NCI-H146 treated with DMSO at 0.1 percent for 48 hours (cell line): ENCODE measurements at regions not wholly inside any gene's neighbourhood (a gene's known extent, or its start where the extent isn't known, plus 50 kb on each side); places are given as distances from the start of the nearest gene placed in this dataset.
"Not testable (repeated sequence)": the region's sequence is repeated elsewhere in the genome, so short reads cannot be mapped to it uniquely, and the experiment has no call there.

Source experiments
- DNase-seq: peaks from one replicate; lab custom pipeline; 2025; ENCODE audit not compliant: unreplicated experiment; lab: John Stamatoyannopoulos, UW

GRCh38 chr22:19599626-19600243 is 75.5 kb upstream of the CLDN5 start:
- DNase-seq = peak; percentile 35

GRCh38 chr22:19603346-19603745 is 79.1 kb upstream of the CLDN5 start:
- not testable (repeated sequence) for DNase-seq

GRCh38 chr22:19603767-19604166 is 79.6 kb upstream of the CLDN5 start:
- DNase-seq = no peak

GRCh38 chr22:19604711-19605268 is 80.6 kb upstream of the CLDN5 start:
- DNase-seq = no peak

GRCh38 chr22:19605508-19606331 is 81.5 kb upstream of the CLDN5 start:
- DNase-seq = no peak

- no peak for DNase-seq
These were observed 82.4 kb upstream of the CLDN5 start for GRCh38 chr22:19606332-19607191.

- peak; percentile 72 for DNase-seq
These were observed 83.2 kb upstream of the CLDN5 start for GRCh38 chr22:19607192-19608002.

- DNase-seq = no peak
These were observed 83.9 kb upstream of the CLDN5 start for GRCh38 chr22:19608003-19608690.

GRCh38 chr22:19609753-19610152 is 85.5 kb upstream of the CLDN5 start:
- DNase-seq = not testable (repeated sequence)

- DNase-seq = no peak
These were observed 86.5 kb upstream of the CLDN5 start for GRCh38 chr22:19610518-19611253.

GRCh38 chr22:19611590-19611989 is 87.4 kb upstream of the CLDN5 start:
- no peak for DNase-seq

GRCh38 chr22:19612866-19613572 is 88.8 kb upstream of the CLDN5 start:
- DNase-seq = no peak

GRCh38 chr22:19614536-19614863 is 90.3 kb upstream of the CLDN5 start:
- no peak for DNase-seq

GRCh38 chr22:19615001-19615461 is 90.8 kb upstream of the CLDN5 start:
- DNase-seq = no peak

GRCh38 chr22:19615867-19616581 is 91.8 kb upstream of the CLDN5 start:
- no peak for DNase-seq

- DNase-seq = no peak
These were observed 94.9 kb upstream of the SEPTIN5 start for GRCh38 chr22:19619144-19620009.

- no peak for DNase-seq
These were observed 93.4 kb upstream of the SEPTIN5 start for GRCh38 chr22:19620742-19621371.
